Activated CD8-positive, alpha-beta T cell treated with anti-CD3 and anti-CD28 coated beads for 36 hours (primary cell): ENCODE measurements at regions not wholly inside any gene's neighbourhood (a gene's known extent, or its start where the extent isn't known, plus 50 kb on each side); places are given as distances from the start of the nearest gene placed in this dataset.

Experiments
- ATAC-seq: fragments of 200-7000 bp; cut with Tn5 transposase; one replicate; pipeline ENCODE4 v1.10.0; 2021; ENCODE audit warnings: mild to moderate bottlenecking, moderate library complexity
- CTCF ChIA-PET: fragments of 350-600 bp; sonication (Branson Sonifier 250); formaldehyde crosslinking; loops from one replicate; lab custom pipeline; 2021; ENCODE audit warnings: antibody characterized with exemption; lab: Charles Lee
- POLR2A ChIA-PET: fragments of 350-600 bp; sonication (Branson Sonifier 250); formaldehyde crosslinking; loops from one replicate; lab custom pipeline; 2021; ENCODE audit warnings: antibody characterized with exemption; lab: Charles Lee
- DNase-seq: peaks from one replicate; pipeline ENCODE4 v3.0.0-alpha.2; 2020
- H3K27ac Mint-ChIP-seq: one replicate; pipeline ENCODE4 v1.8.0; 2021; ENCODE audit warnings: mild to moderate bottlenecking, mixed read lengths
- H3K27me3 Mint-ChIP-seq: one replicate; pipeline ENCODE4 v1.8.0; 2021; ENCODE audit warnings: mixed read lengths
- H3K36me3 Mint-ChIP-seq: one replicate; pipeline ENCODE4 v1.8.0; 2021; ENCODE audit warnings: low read depth, mixed read lengths
- H3K4me1 Mint-ChIP-seq: one replicate; pipeline ENCODE4 v1.8.0; 2021; ENCODE audit warnings: low read depth, mixed read lengths
- H3K4me3 Mint-ChIP-seq: one replicate; pipeline ENCODE4 v1.8.0; 2021; ENCODE audit warnings: mild to moderate bottlenecking, moderate library complexity, mixed read lengths
- H3K9me3 Mint-ChIP-seq: one replicate; pipeline ENCODE4 v1.8.0; 2021; ENCODE audit warnings: mixed read lengths
- CTCF ChIP-seq: fragments of 200-600 bp; IDR thresholded peaks from one replicate; pipeline ENCODE4 v1.8.0; 2022; ENCODE audit warnings: antibody characterized with exemption, mild to moderate bottlenecking
- intact Hi-C: fragments of 100-400 bp; cut with micrococcal nuclease; formaldehyde crosslinking; loops from one replicate; pipeline ENCODE4 v1.10.0; 2022

GRCh38 chr2:216275890-216276289, 96.4 kb downstream of the MARCHF4 start:
- ChIA-PET POLR2A (no interaction called here), CTCF (interaction anchor here (1.3 kb wide), 1 partner anchor 128 kb away, joined by 7 read pairs; no protein-coding TSS in a partner anchor)
- DNase-seq (no peak), ATAC-seq (no peak)
- no peak for TF ChIP-seq CTCF
- Mint-ChIP-seq H3K27me3 (no peaks in the 10 kb centered on the region), H3K27ac (no peak overlapping the region), H3K36me3 (no peaks in the 10 kb centered on the region), H3K9me3 (no peaks in the 10 kb centered on the region), H3K4me1 (no peaks in the 10 kb centered on the region), H3K4me3 (no peak overlapping the region)
- intact Hi-C loops, result no loop called here

GRCh38 chr2:216274194-216274840, 98.0 kb downstream of the MARCHF4 start:
- no peaks in the 10 kb centered on the region for H3K27me3 Mint-ChIP-seq
- no peak for ATAC-seq
- DNase-seq, result no peak
- POLR2A ChIA-PET, result no interaction called here
- no peaks in the 10 kb centered on the region for H3K9me3 Mint-ChIP-seq
- no peak overlapping the region for H3K27ac Mint-ChIP-seq
- no peaks in the 10 kb centered on the region for H3K36me3 Mint-ChIP-seq
- H3K4me1 Mint-ChIP-seq, result no peaks in the 10 kb centered on the region
- no peak overlapping the region for H3K4me3 Mint-ChIP-seq
- no peak for TF ChIP-seq CTCF
- CTCF ChIA-PET, result no interaction called here
- intact Hi-C loops, result no loop called here

- POLR2A ChIA-PET, result no interaction called here
- no peaks in the 10 kb centered on the region for H3K9me3 Mint-ChIP-seq
- H3K27me3 Mint-ChIP-seq, result no peaks in the 10 kb centered on the region
- TF ChIP-seq CTCF, result no peak
- no peak overlapping the region for H3K4me3 Mint-ChIP-seq
- H3K36me3 Mint-ChIP-seq, result no peaks in the 10 kb centered on the region
- no peaks in the 10 kb centered on the region for H3K4me1 Mint-ChIP-seq
- intact Hi-C loops, result no loop called here
- H3K27ac Mint-ChIP-seq, result no peak overlapping the region
- DNase-seq (no peak), ATAC-seq (no peak)
- CTCF ChIA-PET, result no interaction called here
These were observed 111.2 kb downstream of the MARCHF4 start for GRCh38 chr2:216261042-216261537.

- DNase-seq, result no peak
- Mint-ChIP-seq H3K4me3 (no peak overlapping the region), H3K36me3 (no peaks in the 10 kb centered on the region), H3K27me3 (no peaks in the 10 kb centered on the region), H3K9me3 (no peaks in the 10 kb centered on the region), H3K27ac (no peak overlapping the region), H3K4me1 (no peaks in the 10 kb centered on the region)
- intact Hi-C loops, result no loop called here
- POLR2A ChIA-PET, result no interaction called here
- ATAC-seq, result no peak
- TF ChIP-seq CTCF, result no peak
- CTCF ChIA-PET, result no interaction called here
These were observed 111.7 kb downstream of the MARCHF4 start for GRCh38 chr2:216260629-216261028.

- POLR2A ChIA-PET, result no interaction called here
- no peak overlapping the region for H3K27ac Mint-ChIP-seq
- DNase-seq, result no peak
These were observed 113.2 kb downstream of the MARCHF4 start for GRCh38 chr2:216259081-216259480.

More at GRCh38 chr2:216259081-216259480, 113.2 kb downstream of the MARCHF4 start:
- no peak overlapping the region for H3K4me3 Mint-ChIP-seq
- no peak for TF ChIP-seq CTCF
- H3K36me3 Mint-ChIP-seq, result no peaks in the 10 kb centered on the region
- intact Hi-C loops, result no loop called here
- H3K9me3 Mint-ChIP-seq, result no peaks in the 10 kb centered on the region
- ATAC-seq, result no peak
- CTCF ChIA-PET, result no interaction called here
- no peaks in the 10 kb centered on the region for H3K4me1 Mint-ChIP-seq
- H3K27me3 Mint-ChIP-seq, result no peaks in the 10 kb centered on the region
